Esophagus muscularis mucosa (tissue), 4 donors: ENCODE measurements at regions not wholly inside any gene's neighbourhood (a gene's known extent, or its start where the extent isn't known, plus 50 kb on each side); places are given as distances from the start of the nearest gene placed in this dataset.
"Not testable (repeated sequence)": the region's sequence is repeated elsewhere in the genome, so short reads cannot be mapped to it uniquely, and the experiment has no call there.

Experiments
- DNase-seq: peaks from one replicate; pipeline ENCODE4 v3.0.0-alpha.2; 2017; ENCODE audit errors: extremely low spot score
- H3K27ac ChIP-seq, 4 donors: fragments of 200-600 bp; sonication (generic); replicated peaks in 1 of 4; 1 replicate in 3 of 4; 2 replicates in 1 of 4; pipeline ENCODE4 v1.5.1; 2016 to 2019; ENCODE audit warnings: mild to moderate bottlenecking in 1 of 4
- H3K27me3 ChIP-seq, 4 donors: fragments of 200-600 bp; sonication (generic); one replicate each; pipeline versions ENCODE4 v1.5.1 to v1.6.0; 2016 to 2019
- H3K36me3 ChIP-seq, 4 donors: fragments of 200-600 bp; sonication (generic); one replicate each; pipeline ENCODE4 v1.5.1; 2016 to 2019
- H3K4me1 ChIP-seq, 4 donors: fragments of 200-600 bp; sonication (generic); one replicate each; pipeline ENCODE4 v1.5.1; 2016 to 2019
- H3K4me3 ChIP-seq, 4 donors: fragments of 200-600 bp; sonication (generic); 1 replicate in 2 of 4; 2 replicates in 2 of 4; pipeline ENCODE4 v1.5.1; 2016 to 2019; ENCODE audit warnings: mild to moderate bottlenecking in 4 of 4, moderate library complexity in 1 of 4
- H3K9me3 ChIP-seq, 4 donors: fragments of 200-600 bp; sonication (generic); 1 replicate in 3 of 4; 2 replicates in 1 of 4; pipeline ENCODE4 v1.5.1; 2016 to 2019
- EP300 ChIP-seq: sonication (generic); formaldehyde crosslinking; IDR thresholded peaks from one replicate; pipeline ENCODE4 v1.6.1; 2017; ENCODE audit warnings: antibody characterized with exemption
- POLR2A ChIP-seq: fragments of 450-650 bp; IDR thresholded peaks from one replicate; pipeline ENCODE4 v1.6.1; 2017; ENCODE audit warnings: antibody characterized with exemption, moderate library complexity, mild to moderate bottlenecking, low read depth
- POLR2AphosphoS5 ChIP-seq, 2 donors: sonication (generic); formaldehyde crosslinking; IDR thresholded peaks; one replicate each; pipeline ENCODE4 v1.6.1; 2017; ENCODE audit warnings: antibody characterized with exemption in 2 of 2
- WGBS: methylation state at CpG from one replicate; pipeline ENCODE4 v1.1.5; 2018; 5-methylcytosine and 5-hydroxymethylcytosine counted together
- intact Hi-C: fragments of 100-400 bp; cut with DNase I; formaldehyde crosslinking; loops from one replicate; pipeline ENCODE4 v1.15.1; 2023
- TF ChIP-seq, protein P1 (sequence below), 3 experiments: fragments of 200-600 bp in 2 of 3; fragments of 450-650 bp in 1 of 3; sonication (generic) in 2 of 3; IDR thresholded peaks; one replicate each; pipeline ENCODE4 v1.5.1; 2017 to 2019; ENCODE audit warnings: antibody characterized with exemption in 3 of 3, mild to moderate bottlenecking in 2 of 3, moderate library complexity in 1 of 3

DNA sequence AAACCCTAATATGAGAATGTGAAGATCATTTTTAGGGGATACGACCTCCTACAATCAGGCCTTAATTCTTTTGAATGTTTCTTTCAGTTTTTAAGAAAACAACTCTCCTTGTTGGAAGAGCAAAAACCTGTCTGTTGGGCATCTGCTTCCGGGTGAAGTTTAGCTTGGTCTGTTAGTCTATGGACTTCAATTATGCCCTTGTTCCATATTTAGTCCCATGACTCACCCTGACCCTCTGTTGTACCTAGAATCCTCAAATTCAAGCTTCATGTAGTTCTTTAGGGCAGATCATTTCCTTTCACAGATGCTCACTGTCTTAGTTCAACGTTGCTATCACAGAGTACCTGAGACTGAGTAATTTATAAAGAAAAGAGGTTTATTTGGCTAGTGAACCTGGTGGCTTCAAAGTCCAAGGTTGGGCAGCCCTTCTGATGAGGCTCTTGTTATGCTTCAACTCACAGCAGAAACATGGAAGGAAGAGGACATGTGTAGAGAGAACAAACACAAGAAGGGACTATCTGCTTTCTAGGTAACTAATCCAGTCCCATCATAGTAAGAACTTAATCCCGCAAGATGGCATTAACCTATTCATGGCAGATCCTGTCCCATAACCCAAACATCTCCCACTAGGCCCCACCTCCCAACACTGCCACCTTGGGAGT lies 82.5 kb upstream of the SERPINE2 start:
- intact Hi-C loops, result no loop called here
- Histone ChIP-seq H3K27ac (no peak overlapping the region), H3K9me3 (no peaks in the 10 kb centered on the region), H3K27me3 (no peaks in the 10 kb centered on the region), H3K4me3 (no peak overlapping the region), H3K36me3 (no peaks in the 10 kb centered on the region), H3K4me1 (peaks cover 0 to 2% (median 0%) of the 10 kb centered on the region in 4 donors)
- 86% methylated on average over 4 of the region's 4 CpGs for WGBS
- DNase-seq, result peak; percentile 42
- TF ChIP-seq POLR2A (no peak), EP300 (no peak), POLR2AphosphoS5 (IDR thresholded peaks at IDR 0.05) (no peak)
- TF ChIP-seq, protein P1, sequence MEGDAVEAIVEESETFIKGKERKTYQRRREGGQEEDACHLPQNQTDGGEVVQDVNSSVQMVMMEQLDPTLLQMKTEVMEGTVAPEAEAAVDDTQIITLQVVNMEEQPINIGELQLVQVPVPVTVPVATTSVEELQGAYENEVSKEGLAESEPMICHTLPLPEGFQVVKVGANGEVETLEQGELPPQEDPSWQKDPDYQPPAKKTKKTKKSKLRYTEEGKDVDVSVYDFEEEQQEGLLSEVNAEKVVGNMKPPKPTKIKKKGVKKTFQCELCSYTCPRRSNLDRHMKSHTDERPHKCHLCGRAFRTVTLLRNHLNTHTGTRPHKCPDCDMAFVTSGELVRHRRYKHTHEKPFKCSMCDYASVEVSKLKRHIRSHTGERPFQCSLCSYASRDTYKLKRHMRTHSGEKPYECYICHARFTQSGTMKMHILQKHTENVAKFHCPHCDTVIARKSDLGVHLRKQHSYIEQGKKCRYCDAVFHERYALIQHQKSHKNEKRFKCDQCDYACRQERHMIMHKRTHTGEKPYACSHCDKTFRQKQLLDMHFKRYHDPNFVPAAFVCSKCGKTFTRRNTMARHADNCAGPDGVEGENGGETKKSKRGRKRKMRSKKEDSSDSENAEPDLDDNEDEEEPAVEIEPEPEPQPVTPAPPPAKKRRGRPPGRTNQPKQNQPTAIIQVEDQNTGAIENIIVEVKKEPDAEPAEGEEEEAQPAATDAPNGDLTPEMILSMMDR (IDR thresholded peaks at IDR 0.05), result no peak

DNA sequence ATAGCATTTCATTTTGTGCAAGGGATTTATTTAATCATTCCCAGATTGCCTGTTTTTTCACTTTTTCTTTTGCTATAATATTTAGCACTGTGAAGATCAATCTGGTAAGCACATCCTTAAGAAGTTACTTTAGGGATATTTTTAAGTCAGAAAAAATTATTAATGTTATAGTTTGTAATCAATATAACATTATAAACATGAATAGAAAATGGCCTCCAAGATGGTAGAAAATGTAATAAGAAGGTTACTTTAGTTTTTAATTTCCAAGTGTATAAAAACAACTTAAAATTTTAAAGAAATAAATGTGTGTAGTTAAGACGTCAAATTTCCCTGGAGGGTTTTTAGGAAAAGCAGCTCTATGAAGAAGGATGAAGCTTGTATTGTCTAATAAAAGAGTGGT lies 81.9 kb upstream of the SERPINE2 start:
- WGBS, result 85% methylated on average over 1 of the region's 1 CpG
- no peak for DNase-seq
- TF ChIP-seq POLR2AphosphoS5 (IDR thresholded peaks at IDR 0.05), result no peak
- TF ChIP-seq EP300, result no peak
- TF ChIP-seq, protein P1 (IDR thresholded peaks at IDR 0.05), result no peak
- TF ChIP-seq POLR2A, result no peak

DNA sequence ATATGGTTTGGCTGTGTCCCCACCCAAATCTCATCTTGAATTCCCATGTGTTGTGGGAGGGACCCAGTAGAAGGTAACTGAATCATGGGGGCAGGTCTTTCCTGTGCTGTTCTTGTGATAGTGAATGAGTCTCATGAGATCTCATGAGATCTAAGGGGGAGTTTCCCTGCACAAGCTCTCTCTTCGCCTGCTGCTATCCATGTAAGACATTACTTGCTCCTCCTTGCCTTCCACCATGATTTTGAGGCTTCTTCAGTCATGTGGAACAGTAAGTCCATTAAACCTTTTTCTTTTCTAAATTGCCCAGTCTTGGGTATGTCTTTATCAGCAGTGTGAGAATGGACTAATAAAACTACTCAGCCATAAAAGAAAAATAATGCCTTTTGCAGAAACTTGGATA lies 80.8 kb upstream of the SERPINE2 start:
- intact Hi-C loops, H3K9me3 ChIP-seq, H3K4me1 ChIP-seq, H3K27me3 ChIP-seq, H3K27ac ChIP-seq, H3K36me3 ChIP-seq, H3K4me3 ChIP-seq: not testable (repeated sequence)
- DNase-seq, result peak; percentile 26
- 90% methylated on average over 1 of the region's 1 CpG for WGBS

More for the DNA sequence above, 81.9 kb upstream of the SERPINE2 start:
- Histone ChIP-seq H3K36me3 (no peaks in the 10 kb centered on the region), H3K4me1 (peaks cover 0 to 2% (median 0%) of the 10 kb centered on the region in 4 donors), H3K27me3 (no peaks in the 10 kb centered on the region), H3K27ac (no peak overlapping the region), H3K4me3 (no peak overlapping the region), H3K9me3 (no peaks in the 10 kb centered on the region)
- intact Hi-C loops, result no loop called here

DNA sequence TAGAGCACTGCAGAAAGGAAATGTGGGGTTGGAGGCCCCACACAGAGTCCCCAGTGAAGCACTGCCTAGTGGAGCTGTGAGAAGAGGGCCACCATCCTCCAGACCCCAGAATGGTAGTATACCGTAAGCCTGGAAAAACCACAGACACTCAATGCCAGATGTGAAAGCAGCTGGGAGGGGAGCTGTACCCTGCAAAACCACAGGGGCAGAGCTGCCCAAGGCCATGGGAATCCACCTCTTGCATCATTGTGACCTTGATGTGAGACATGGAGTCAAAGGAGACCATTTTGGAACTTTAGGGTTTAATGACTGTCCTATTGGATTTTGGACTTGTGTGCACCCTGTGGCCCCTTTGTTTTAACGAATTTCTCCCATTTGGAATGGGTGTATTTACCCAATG lies 75.3 kb upstream of the SERPINE2 start:
- Histone ChIP-seq H3K27ac (no peak overlapping the region), H3K36me3 (no peaks in the 10 kb centered on the region), H3K9me3 (peaks cover 0 to 16% (median 3%) of the 10 kb centered on the region in 4 donors), H3K27me3 (no peaks in the 10 kb centered on the region), H3K4me3 (no peak overlapping the region), H3K4me1 (no peaks in the 10 kb centered on the region)
- no peak for TF ChIP-seq POLR2A
- no peak for TF ChIP-seq EP300
- TF ChIP-seq, protein P1 (IDR thresholded peaks at IDR 0.05), result no peak
- no peak for TF ChIP-seq POLR2AphosphoS5 (IDR thresholded peaks at IDR 0.05)
- DNase-seq, result no peak
- WGBS, result 68% methylated on average over 2 of the region's 2 CpGs
- intact Hi-C loops, result no loop called here

DNA sequence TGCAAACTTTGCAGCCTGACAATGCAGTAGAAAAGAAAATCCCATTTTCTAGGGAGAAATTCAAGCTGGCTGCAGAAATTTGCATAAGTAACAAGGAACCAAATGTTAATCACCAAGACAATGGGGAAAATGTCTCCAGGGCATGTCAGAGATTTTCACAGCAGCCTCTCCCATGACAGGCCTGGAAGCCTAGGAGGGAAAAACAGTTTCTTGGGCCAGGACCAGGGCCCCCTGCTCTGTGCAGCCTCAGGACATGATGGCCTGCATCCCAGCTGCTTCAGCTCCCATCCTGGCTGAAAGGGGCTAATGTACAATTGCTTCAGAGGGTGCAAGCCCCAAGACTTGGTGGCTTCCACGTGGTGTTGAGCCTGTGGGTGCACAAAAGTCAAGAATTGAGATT lies 74.8 kb upstream of the SERPINE2 start:
- H3K27me3 ChIP-seq, H3K36me3 ChIP-seq, H3K4me1 ChIP-seq, H3K27ac ChIP-seq, intact Hi-C loops, H3K4me3 ChIP-seq: not testable (repeated sequence)
- DNase-seq, result peak; percentile 83
- 0% methylated on average over 1 of the region's 1 CpG for WGBS
- peaks cover 0 to 16% (median 3%) of the 10 kb centered on the region in 4 donors for H3K9me3 ChIP-seq

DNA sequence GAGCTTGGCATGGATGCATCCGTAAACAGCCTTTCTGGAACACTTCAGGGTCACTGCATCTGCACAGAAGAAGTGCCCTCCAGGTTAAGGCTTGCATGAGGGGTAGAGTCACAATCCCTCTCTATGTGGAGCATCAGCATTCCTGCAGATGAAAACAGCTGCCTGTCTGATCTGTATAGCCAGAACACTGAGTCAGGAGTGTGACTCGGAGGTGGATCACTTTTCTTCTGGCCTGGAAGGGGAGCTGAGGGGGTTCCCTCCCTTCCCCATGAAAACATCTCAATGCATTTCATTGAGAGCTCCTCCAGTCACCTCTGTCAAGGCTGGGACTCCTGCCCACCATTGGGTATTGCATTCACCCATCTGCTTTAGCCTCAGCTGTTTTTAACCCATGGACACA lies 72.5 kb upstream of the SERPINE2 start:
- no peak overlapping the region for H3K4me3 ChIP-seq
- no peaks in the 10 kb centered on the region for H3K27me3 ChIP-seq
- H3K4me1 ChIP-seq, result no peaks in the 10 kb centered on the region
- H3K27ac ChIP-seq, result no peak overlapping the region
- no peaks in the 10 kb centered on the region for H3K36me3 ChIP-seq
- peaks cover 0 to 16% (median 3%) of the 10 kb centered on the region in 4 donors for H3K9me3 ChIP-seq
- DNase-seq, result no peak
- intact Hi-C loops, result no loop called here
- 67% methylated on average over 1 of the region's 2 CpGs for WGBS
- TF ChIP-seq, protein P1 (IDR thresholded peaks at IDR 0.05), result no peak
- TF ChIP-seq POLR2AphosphoS5 (IDR thresholded peaks at IDR 0.05), result no peak
